ENCODE measurements at regions not wholly inside any gene's neighbourhood (a gene's known extent, or its start where the extent isn't known, plus 50 kb on each side); places are given as distances from the start of the nearest gene placed in this dataset.

DNA sequence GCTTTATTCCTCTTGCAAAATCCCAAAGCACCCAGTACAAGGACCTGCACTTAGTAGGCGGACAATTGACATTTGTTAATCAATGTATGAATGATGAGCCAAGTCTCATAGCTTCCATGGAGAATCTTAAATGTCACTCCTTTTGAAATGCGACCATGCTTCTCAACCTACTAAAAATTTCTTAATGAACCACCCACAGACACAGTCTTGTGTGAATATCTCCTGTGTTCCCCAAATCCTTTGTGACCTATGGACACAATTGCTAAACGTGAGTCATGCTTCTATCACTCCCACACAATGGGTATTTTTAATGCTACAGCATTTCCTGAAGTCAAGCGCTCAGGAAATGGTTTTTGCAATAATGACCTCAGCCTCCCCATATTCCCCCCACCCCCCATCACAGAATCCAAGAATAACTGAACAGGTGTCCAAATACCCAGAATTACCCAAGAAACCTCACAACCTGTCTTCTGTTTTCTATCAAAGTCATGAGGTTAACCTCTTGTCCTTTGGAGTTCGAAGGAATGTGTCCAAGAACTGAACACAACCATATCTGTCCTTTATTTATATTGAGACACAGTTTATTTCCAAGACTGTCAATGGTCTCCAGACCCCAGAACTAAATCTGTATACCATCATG, 163.6 kb upstream of the PLEKHG7 start:
- H3K4me1 ChIP-seq (replicated peaks; ENCODE audit: insufficient read depth), result peaks cover 46% of the 10 kb centered on the region
- POLR2A ChIA-PET (ENCODE audit: unreplicated experiment), result no interaction called here
- H3K4me2 ChIP-seq, result 0 out of 2 replicates have a peak overlapping the region, but pooled peaks have one; percentile 5
- 0 out of 2 replicates have a peak, but pooled peaks cover 3% of the 10 kb centered on the region for H3K9me3 ChIP-seq (ENCODE audit: insufficient read depth, low read depth)
- H3K79me2 ChIP-seq (ENCODE audit: low read depth), result no peaks in the 10 kb centered on the region
- H4K20me1 ChIP-seq (ENCODE audit: insufficient read depth), result no peaks in the 10 kb centered on the region
- H3K4me3 ChIP-seq, result no peak overlapping the region
- H3K27me3 ChIP-seq (ENCODE audit: insufficient read depth, low read depth), result no peaks in the 10 kb centered on the region
- 0 out of 2 replicates have a peak overlapping the region, but pooled peaks have one; percentile 26 for H2AFZ ChIP-seq
- TF ChIP-seq CTCF (conservative IDR thresholded peaks at IDR 0.05) (no peak), EZH2 (IDR thresholded peaks at IDR 0.05; ENCODE audit: low read depth) (no peak)
- peaks cover 23% of the 10 kb centered on the region for H3F3A ChIP-seq (ENCODE audit: insufficient read depth, low read depth)
- CTCF ChIA-PET, result no interaction called here
- DNase-seq, result peak; percentile 16 to 89
- intact Hi-C loops (cut with micrococcal nuclease; ENCODE audit: unreplicated experiment), result no loop called here
- H3K27ac ChIP-seq, result peak overlapping the region; percentile 74
- no peaks in the 10 kb centered on the region for H3K36me3 ChIP-seq (ENCODE audit: low read depth)
- no TSS peak for BruUV-seq (replicated peaks)
- H3K9me2 ChIP-seq (ENCODE audit: insufficient read depth), result no peaks in the 10 kb centered on the region

DNA sequence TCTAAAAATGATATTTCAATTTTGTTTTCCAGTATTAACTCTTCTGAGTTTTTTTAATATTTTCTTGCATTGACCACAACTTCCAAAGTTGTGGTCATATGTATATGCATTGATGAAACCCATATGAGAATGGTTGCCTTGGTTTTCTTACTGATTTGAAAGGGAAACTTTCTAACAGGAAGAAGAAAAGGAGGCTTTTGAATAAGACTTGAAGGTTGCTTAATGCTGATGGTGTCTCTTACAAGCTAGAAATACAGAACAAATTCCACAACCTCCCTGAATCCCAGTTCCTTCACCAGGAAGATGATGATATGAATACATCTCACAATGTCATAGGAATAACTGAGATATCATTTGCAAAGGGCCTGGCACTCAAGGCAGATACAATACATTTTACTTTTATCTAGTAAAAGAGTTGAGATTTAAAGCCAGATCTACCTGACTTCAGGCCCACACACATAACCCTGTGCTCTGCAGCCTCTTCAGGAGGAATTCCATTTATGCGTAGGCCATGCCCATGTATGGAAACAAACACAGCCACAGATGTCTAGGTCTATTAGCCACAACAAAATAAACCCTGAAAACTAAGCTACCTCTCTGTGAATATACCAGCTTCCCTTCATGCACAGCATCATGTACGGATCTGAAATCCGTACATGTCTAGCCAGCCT, 165.4 kb upstream of the PLEKHG7 start:
- Histone ChIP-seq H3K4me3 (no peak overlapping the region), H3K4me2 (no peak overlapping the region), H3K4me1 (replicated peaks; ENCODE audit: insufficient read depth) (peaks cover 28% of the 10 kb centered on the region), H3K9me3 (ENCODE audit: insufficient read depth, low read depth) (0 out of 2 replicates have a peak, but pooled peaks cover 3% of the 10 kb centered on the region), H3K36me3 (ENCODE audit: low read depth) (no peaks in the 10 kb centered on the region), H4K20me1 (ENCODE audit: insufficient read depth) (no peaks in the 10 kb centered on the region), H3K9me2 (ENCODE audit: insufficient read depth) (no peaks in the 10 kb centered on the region), H3K27ac (no peak overlapping the region), H3F3A (ENCODE audit: insufficient read depth, low read depth) (peaks cover 6% of the 10 kb centered on the region; the same call in 1 of the 2 replicates), H3K79me2 (ENCODE audit: low read depth) (no peaks in the 10 kb centered on the region), H3K27me3 (ENCODE audit: insufficient read depth, low read depth) (no peaks in the 10 kb centered on the region), H2AFZ (no peak overlapping the region)
- ChIA-PET CTCF (no interaction called here), POLR2A (ENCODE audit: unreplicated experiment) (interaction anchor here (0.7 kb wide), 1 partner anchor 733 kb away, joined by 18 read pairs; no protein-coding TSS in a partner anchor)
- TF ChIP-seq CTCF (conservative IDR thresholded peaks at IDR 0.05) (no peak), EZH2 (IDR thresholded peaks at IDR 0.05; ENCODE audit: low read depth) (no peak)
- intact Hi-C loops (cut with micrococcal nuclease; ENCODE audit: unreplicated experiment), result no loop called here
- DNase-seq, result no peak
- BruUV-seq (replicated peaks), result no TSS peak

- BruUV-seq (replicated peaks), result no TSS peak
- H3K4me2 ChIP-seq, result no peak overlapping the region
These were observed 166.8 kb upstream of the PLEKHG7 start for GRCh38 chr12:92535961-92536360.

More at GRCh38 chr12:92535961-92536360, 166.8 kb upstream of the PLEKHG7 start:
- no peak overlapping the region for H3K4me3 ChIP-seq
- no peaks in the 10 kb centered on the region for H3K9me2 ChIP-seq (ENCODE audit: insufficient read depth)
- no peaks in the 10 kb centered on the region for H3K79me2 ChIP-seq (ENCODE audit: low read depth)
- H3K4me1 ChIP-seq (replicated peaks; ENCODE audit: insufficient read depth), result peaks cover 20% of the 10 kb centered on the region
- intact Hi-C loops (cut with micrococcal nuclease; ENCODE audit: unreplicated experiment), result no loop called here
- no peaks in the 10 kb centered on the region for H3K36me3 ChIP-seq (ENCODE audit: low read depth)
- H3K27me3 ChIP-seq (ENCODE audit: insufficient read depth, low read depth), result no peaks in the 10 kb centered on the region
- no peaks in the 10 kb centered on the region for H4K20me1 ChIP-seq (ENCODE audit: insufficient read depth)
- TF ChIP-seq CTCF (conservative IDR thresholded peaks at IDR 0.05), result no peak
- TF ChIP-seq EZH2 (IDR thresholded peaks at IDR 0.05; ENCODE audit: low read depth), result no peak
- DNase-seq, result no peak
- H3K9me3 ChIP-seq (ENCODE audit: insufficient read depth, low read depth), result 0 out of 2 replicates have a peak, but pooled peaks cover 3% of the 10 kb centered on the region
- peaks cover 4% of the 10 kb centered on the region; the same call in 1 of the 2 replicates for H3F3A ChIP-seq (ENCODE audit: insufficient read depth, low read depth)
- H3K27ac ChIP-seq, result no peak overlapping the region
- POLR2A ChIA-PET (ENCODE audit: unreplicated experiment), result no interaction called here
- no peak overlapping the region for H2AFZ ChIP-seq
- CTCF ChIA-PET, result no interaction called here
